ENCODE measurements at regions not wholly inside any gene's neighbourhood (a gene's known extent, or its start where the extent isn't known, plus 50 kb on each side); places are given as distances from the start of the nearest gene placed in this dataset.

GRCh38 chr6:120924214-120924613, 410.1 kb downstream of the TBC1D32 start (continued):
- no peak for TF ChIP-seq ASH2L (IDR thresholded peaks at IDR 0.05; ENCODE audit: low read length)

- FAIRE-seq (no peak), DNase-seq (ENCODE audit: low read depth in 1 of 2, low spot score in 2 of 2) (no peak)
- H3K9me3 ChIP-seq (ENCODE audit: insufficient read depth in 2 of 2, low read depth in 1 of 2, low read length in 1 of 2), result no peaks in the 10 kb centered on the region
- no peak overlapping the region for H3K9ac ChIP-seq (replicated peaks in 1 of 4; ENCODE audit: extremely low read depth in 1 of 4, low read depth in 3 of 4, low read length in 3 of 4)
- H4K20me1 ChIP-seq (replicated peaks in 1 of 2; ENCODE audit: control insufficient read depth in 1 of 2, insufficient read depth in 2 of 2, low read length in 2 of 2), result no peaks in the 10 kb centered on the region
- no peak overlapping the region for H2BK5ac ChIP-seq (ENCODE audit: low read depth, low read length)
- H4K91ac ChIP-seq (replicated peaks; ENCODE audit: insufficient read length, low read length), result no peak overlapping the region
- no peak overlapping the region for H2BK20ac ChIP-seq (ENCODE audit: low read length)
- H2AK5ac ChIP-seq (ENCODE audit: low read depth, low read length), result no peak overlapping the region
- no peaks in the 10 kb centered on the region for H3K79me2 ChIP-seq (ENCODE audit: control insufficient read depth in 1 of 2, insufficient read depth in 2 of 2, low read length in 2 of 2)
- no peaks in the 10 kb centered on the region for H3K79me1 ChIP-seq (ENCODE audit: low read depth, low read length)
- no peak overlapping the region for H4K8ac ChIP-seq (ENCODE audit: extremely low read depth, insufficient read depth, low read length)
- H3K14ac ChIP-seq (ENCODE audit: insufficient read length), result no peak overlapping the region
- H4K5ac ChIP-seq (ENCODE audit: insufficient read length, low read depth, low read length), result no peak overlapping the region
- H3K4me1 ChIP-seq (replicated peaks in 1 of 4; ENCODE audit: control insufficient read depth in 3 of 4, insufficient read depth in 4 of 4, low read length in 3 of 4), result no peaks in the 10 kb centered on the region
- H2AFZ ChIP-seq (ENCODE audit: low read length), result no peak overlapping the region
- H3K4me2 ChIP-seq (ENCODE audit: insufficient read depth in 1 of 2, low read depth in 2 of 2, low read length in 2 of 2), result no peak overlapping the region
- H3K23me2 ChIP-seq (ENCODE audit: low read depth, low read length), result no peaks in the 10 kb centered on the region
- no peaks in the 10 kb centered on the region for H3K27me3 ChIP-seq (replicated peaks in 1 of 4; ENCODE audit: control insufficient read depth in 3 of 4, extremely low read depth in 1 of 4, insufficient read depth in 3 of 4, low read length in 3 of 4)
- H3K23ac ChIP-seq (ENCODE audit: insufficient read length), result no peak overlapping the region
- no peak overlapping the region for H2BK12ac ChIP-seq (ENCODE audit: low read depth, low read length)
- WGBS, 2 experiments (ENCODE audit: extremely low coverage in 1 of 2, insufficient coverage in 1 of 2, insufficient read length in 1 of 2, insufficient replicate concordance in 2 of 2, low coverage in 1 of 2, low lambda C conversion rate in 2 of 2, missing lambda C conversion rate in 1 of 2), result 96% methylated on average over 1 of the region's 1 CpG; no CpG with 5 or more reads in 1 of the 2 experiments
- no peak overlapping the region for H3K4me3 ChIP-seq (ENCODE audit: extremely low read depth in 1 of 4, insufficient read depth in 2 of 4, low read depth in 3 of 4, low read length in 4 of 4)
- ChIA-PET POLR2A (ENCODE audit: partially characterized antibody) (no interaction called here), CTCF (ENCODE audit: partially characterized antibody) (no interaction called here)
- no peaks in the 10 kb centered on the region for H3K36me3 ChIP-seq (ENCODE audit: control insufficient read depth in 2 of 4, insufficient read depth in 4 of 4, low read length in 3 of 4)
- no peak overlapping the region for H2BK15ac ChIP-seq (ENCODE audit: low read length)
- H2BK120ac ChIP-seq (replicated peaks; ENCODE audit: low read depth, low read length), result no peak overlapping the region
- no peak overlapping the region for H3K56ac ChIP-seq (replicated peaks; ENCODE audit: insufficient read length, low read depth, low read length)
- no peak overlapping the region for H3K27ac ChIP-seq (ENCODE audit: low read depth, low read length)
- H3K18ac ChIP-seq (ENCODE audit: extremely low read depth, low read length), result no peak overlapping the region
- TF ChIP-seq CHD1 (IDR thresholded peaks at IDR 0.05; ENCODE audit: low read depth, low read length) (no peak), HDAC6 (IDR thresholded peaks at IDR 0.05; ENCODE audit: low read depth, low read length) (no peak), SP2 (IDR thresholded peaks at IDR 0.05; ENCODE audit: low read length) (no peak)
- no peak overlapping the region for H3K4ac ChIP-seq (replicated peaks; ENCODE audit: insufficient read length, low read depth, low read length)
Observed at GRCh38 chr6:120918137-120918536, 416.1 kb downstream of the TBC1D32 start.
